K562 (cell line): ENCODE measurements at regions not wholly inside any gene's neighbourhood (a gene's known extent, or its start where the extent isn't known, plus 50 kb on each side); places are given as distances from the start of the nearest gene placed in this dataset.

Source experiments
- ATAC-seq: fragments of 200-7000 bp; cut with Tn5 transposase; 3 replicates; pipeline ENCODE4 v1.9.1; 2020; ENCODE audit warnings: moderate library complexity
- BruUV-seq: library from RNA; stranded (reverse); fragments of 400-500 nt; replicated peaks from 2 replicates; lab custom pipeline; 2021; lab: Mats Ljungman, UMichigan
- CTCF ChIA-PET: fragments of 300-600 bp; formaldehyde crosslinking; extraction: SDS; loops from one replicate; lab custom pipeline; 2021; ENCODE audit warnings: low intra/inter-chr PET ratio; lab: Yijun Ruan, JAX
- POLR2A ChIA-PET: fragments of 300-600, 350-650 bp; sonication (Branson Sonifier 250); formaldehyde crosslinking; extraction: SDS; loops from one replicate; lab custom pipeline; 2021; ENCODE audit warnings: antibody characterized with exemption, inconsistent platforms; lab: Yijun Ruan, JAX
- DNase-seq, 4 experiments: peaks; one replicate each; pipeline versions ENCODE4 v3.0.0 to v3.0.0-alpha.2; 2011 to 2018; ENCODE audit warnings: low spot score in 3 of 4, mixed read lengths in 3 of 4; ENCODE audit errors: extremely low read depth in 1 of 4
- FAIRE-seq: peaks from 2 replicates; lab custom pipeline; 2011; peaks lifted over from hg19 to GRCh38; lab: Jason Lieb, UNC
- H2AFZ ChIP-seq: 2 replicates; pipeline ENCODE4 v1.6.0; 2011; ENCODE audit warnings: low read depth, low read length, control low read depth, inconsistent platforms
- H3K27ac ChIP-seq: fragments of 200-600 bp; 3 replicates; pipeline ENCODE4 v1.8.0; 2011; ENCODE audit warnings: low read depth, mild to moderate bottlenecking, control low read depth, inconsistent platforms, low read length, moderate library complexity, mixed read lengths; ENCODE audit errors: extremely low read depth
- H3K27me3 ChIP-seq, 2 experiments: fragments of 300-600 bp in 1 of 2; 2 replicates in 1 of 2; 3 replicates in 1 of 2; pipeline versions ENCODE4 v1.6.0 to v1.8.0; 2011; ENCODE audit warnings: inconsistent platforms in 2 of 2, low read length in 2 of 2, mild to moderate bottlenecking in 1 of 2, mixed read lengths in 1 of 2, moderate library complexity in 1 of 2; ENCODE audit not compliant: control insufficient read depth in 2 of 2, insufficient read depth in 2 of 2
- H3K36me3 ChIP-seq: fragments of 300-600 bp; 3 replicates; pipeline ENCODE4 v1.8.0; 2011; ENCODE audit warnings: mild to moderate bottlenecking, low read length, inconsistent platforms; ENCODE audit not compliant: control insufficient read depth, insufficient read depth
- H3K4me1 ChIP-seq, 2 experiments: fragments of 200-600 bp in 1 of 2; replicated peaks in 1 of 2; 2 replicates in 1 of 2; 3 replicates in 1 of 2; pipeline versions ENCODE4 v1.5.1 to v1.8.0; 2011; ENCODE audit warnings: inconsistent platforms in 2 of 2, low read length in 2 of 2, mild to moderate bottlenecking in 1 of 2, mixed read lengths in 1 of 2, moderate library complexity in 1 of 2; ENCODE audit not compliant: control insufficient read depth in 2 of 2, insufficient read depth in 2 of 2
- H3K4me2 ChIP-seq: 2 replicates; pipeline ENCODE4 v1.6.1; 2011; ENCODE audit warnings: low read length, control low read depth, inconsistent platforms, mixed read lengths; ENCODE audit not compliant: insufficient read depth
- H3K4me3 ChIP-seq: fragments of 200-600 bp; sonication (generic), shearing (Covaris generic); 2 replicates; pipeline ENCODE4 v1.5.1; 2016; ENCODE audit warnings: control low read depth, inconsistent platforms
- H3K79me2 ChIP-seq: fragments of 200-600 bp; 3 replicates; pipeline ENCODE4 v1.8.0; 2011; ENCODE audit warnings: low read length, inconsistent platforms; ENCODE audit not compliant: control insufficient read depth, insufficient read depth
- H3K9ac ChIP-seq, 2 experiments: 2 replicates each; pipeline versions ENCODE4 v1.6.0 to v1.6.1; 2011; ENCODE audit warnings: low read depth in 2 of 2, low read length in 2 of 2, control low read depth in 1 of 2, inconsistent platforms in 1 of 2, mild to moderate bottlenecking in 1 of 2, mixed read lengths in 1 of 2; ENCODE audit not compliant: insufficient read depth in 1 of 2
- H3K9me1 ChIP-seq: one replicate; pipeline ENCODE4 v1.6.0; 2011; ENCODE audit warnings: inconsistent platforms, mild to moderate bottlenecking, low read length, moderate library complexity; ENCODE audit not compliant: control insufficient read depth, insufficient read depth
- H3K9me3 ChIP-seq: replicated peaks from 2 replicates; pipeline ENCODE4 v1.5.1; 2011; ENCODE audit warnings: low read depth, low read length, inconsistent platforms; ENCODE audit not compliant: control insufficient read depth, insufficient read depth
- H4K20me1 ChIP-seq: replicated peaks from 2 replicates; pipeline ENCODE4 v1.6.1; 2011; ENCODE audit warnings: low read length, inconsistent platforms, mixed read lengths; ENCODE audit not compliant: control insufficient read depth, insufficient read depth
- AFF1 ChIP-seq, 2 experiments: fragments of 450-650 bp; IDR thresholded peaks; 2 replicates each; pipeline ENCODE4 v1.6.1; 2018; ENCODE audit warnings: mild to moderate bottlenecking in 2 of 2, low read depth in 1 of 2; ENCODE audit not compliant: partially characterized antibody in 2 of 2
- E2F3 ChIP-seq: fragments of 250-450 bp; sonication (Bioruptor Pico); IDR thresholded peaks from 2 replicates; pipeline ENCODE4 v1.4.0; 2020; ENCODE audit warnings: mild to moderate bottlenecking
- ELF1 ChIP-seq: fragments of 200-800 bp; sonication (Bioruptor generic); IDR thresholded peaks from 2 replicates; pipeline ENCODE4 v1.6.1; 2016; ENCODE audit warnings: missing genetic modification characterization, missing compliant biosample characterization
- HNRNPLL ChIP-seq: fragments of 200-400 bp; formaldehyde crosslinking; IDR thresholded peaks from 2 replicates; pipeline ENCODE4 v1.6.1; 2017; ENCODE audit warnings: low read length, low read depth, mild to moderate bottlenecking; ENCODE audit not compliant: poor library complexity, severe bottlenecking
- ILK ChIP-seq: fragments of 450-650 bp; IDR thresholded peaks from 2 replicates; pipeline ENCODE4 v1.6.1; 2016; ENCODE audit warnings: missing genetic modification characterization, low read depth, mild to moderate bottlenecking, missing compliant biosample characterization, moderate library complexity, borderline replicate concordance
- POLR2AphosphoS2 ChIP-seq: IDR thresholded peaks from 2 replicates; pipeline ENCODE4 v1.6.1; 2012; ENCODE audit warnings: low read length, improper control_type of control experiment
- RBM14 ChIP-seq: fragments of 200-400 bp; formaldehyde crosslinking; IDR thresholded peaks from 2 replicates; pipeline ENCODE4 v1.6.1; 2018; ENCODE audit warnings: low read depth, mild to moderate bottlenecking, low read length, moderate library complexity, borderline replicate concordance; ENCODE audit not compliant: insufficient read depth
- RNF2 ChIP-seq: sonication (generic); IDR thresholded peaks from 2 replicates; pipeline ENCODE4 v1.6.1; 2016
- SMAD1 ChIP-seq: fragments of 150-350 bp; IDR thresholded peaks from 2 replicates; pipeline ENCODE4 v1.6.1; 2014; ENCODE audit warnings: low read length, low read depth; ENCODE audit not compliant: partially characterized antibody
- SPI1 ChIP-seq: IDR thresholded peaks from 2 replicates; pipeline ENCODE4 v1.6.1; 2011; ENCODE audit warnings: low read depth, low read length, control low read depth, borderline replicate concordance
- TCF7 ChIP-seq: sonication (generic); IDR thresholded peaks from 2 replicates; pipeline ENCODE4 v1.6.1; 2016; ENCODE audit warnings: antibody characterized with exemption, borderline replicate concordance
- TFE3 ChIP-seq: fragments of 450-650 bp; formaldehyde crosslinking; IDR thresholded peaks from 2 replicates; pipeline ENCODE4 v1.4.0; 2020; ENCODE audit warnings: mild to moderate bottlenecking, mixed read lengths
- ZFP30 ChIP-seq: fragments of 250-450 bp; sonication (Bioruptor Pico); IDR thresholded peaks from 2 replicates; pipeline ENCODE4 v1.8.0; 2022; ENCODE audit warnings: moderate library complexity, mild to moderate bottlenecking, inconsistent platforms, borderline replicate concordance
- WGBS: fragments of 100-300 bp; shearing (Covaris generic); methylation state at CpG from one replicate; pipeline ENCODE4 v1.1.6; 2016; ENCODE audit warnings: low coverage, mixed read lengths; ENCODE audit not compliant: insufficient coverage; ENCODE audit errors: missing lambda C conversion rate; 5-methylcytosine and 5-hydroxymethylcytosine counted together
- in situ Hi-C: fragments of 300-500 bp; cut with MboI; formaldehyde crosslinking; loops from 4 replicates; pipeline ENCODE4 v1.15.0; 2018; ENCODE audit warnings: inconsistent platforms, mixed read lengths
- intact Hi-C: fragments of 100-400 bp; cut with micrococcal nuclease; formaldehyde crosslinking; loops from 2 replicates; pipeline ENCODE4 v1.14.2; 2022

- intact Hi-C loops = no loop called here
- no peaks in the 10 kb centered on the region for H4K20me1 ChIP-seq
- no TSS peak for BruUV-seq
- H3K9me3 ChIP-seq = no peaks in the 10 kb centered on the region
- CTCF ChIA-PET = no interaction called here
- H3K27me3 ChIP-seq = no peaks in the 10 kb centered on the region
- no peak overlapping the region for H2AFZ ChIP-seq
- no peaks in the 10 kb centered on the region for H3K4me1 ChIP-seq
- POLR2A ChIA-PET = interaction anchor here (0.5 kb wide), 1 partner anchor 48 kb away, joined by 3 read pairs; no protein-coding TSS in a partner anchor
- 2% methylated on average over 4 of the region's 5 CpGs for WGBS
- ATAC-seq (no peak), DNase-seq (no peak), FAIRE-seq (no peak)
- no peak overlapping the region for H3K4me2 ChIP-seq
- H3K36me3 ChIP-seq = no peaks in the 10 kb centered on the region
- in situ Hi-C loops = no loop called here
- no peak overlapping the region for H3K27ac ChIP-seq
- H3K4me3 ChIP-seq = no peak overlapping the region
- no peaks in the 10 kb centered on the region for H3K9me1 ChIP-seq
- no peaks in the 10 kb centered on the region for H3K79me2 ChIP-seq
- H3K9ac ChIP-seq = no peak overlapping the region
- TF ChIP-seq SPI1 (no peak), ILK (tag) (no peak), ZFP30 (CRISPR knock-in tag) (no peak), AFF1 (IDR thresholded peaks at IDR 0.05; ENCODE audit: low read depth in 1 of 2, partially characterized antibody in 2 of 2) (no peak), SMAD1 (no peak), TFE3 (CRISPR knock-in tag) (no peak), RNF2 (no peak), RBM14 (no peak), POLR2AphosphoS2 (no peak), ELF1 (tag) (no peak), E2F3 (CRISPR knock-in tag) (no peak), HNRNPLL (no peak), TCF7 (no peak)
- TF ChIP-seq, all 486 proteins: peak for 0
Measured at GRCh38 chr7:49127359-49127913, 203.1 kb downstream of the CDC14C start.
